ENCODE measurements at regions not wholly inside any gene's neighbourhood (a gene's known extent, or its start where the extent isn't known, plus 50 kb on each side); places are given as distances from the start of the nearest gene placed in this dataset.

DNA sequence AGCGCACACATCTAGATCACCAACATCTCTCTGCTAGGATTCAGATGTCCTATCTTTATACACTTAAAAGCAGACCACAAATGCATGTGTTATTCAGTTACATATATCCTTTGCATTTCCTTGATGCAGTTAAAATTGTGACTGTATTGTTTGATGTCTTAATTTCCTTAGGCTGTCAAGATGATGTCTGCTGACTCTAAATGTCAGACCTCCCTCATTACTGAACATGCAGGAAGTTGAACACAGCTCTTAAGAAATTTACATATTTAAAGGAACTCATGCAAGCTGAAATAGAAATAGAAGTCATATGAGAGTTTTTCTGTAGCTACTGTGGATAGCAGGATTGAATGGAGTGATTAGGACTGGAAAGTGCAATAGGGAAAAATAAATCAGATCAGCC lies 336.5 kb upstream of the SEMA6A start:
- TF ChIP-seq, protein P1, sequence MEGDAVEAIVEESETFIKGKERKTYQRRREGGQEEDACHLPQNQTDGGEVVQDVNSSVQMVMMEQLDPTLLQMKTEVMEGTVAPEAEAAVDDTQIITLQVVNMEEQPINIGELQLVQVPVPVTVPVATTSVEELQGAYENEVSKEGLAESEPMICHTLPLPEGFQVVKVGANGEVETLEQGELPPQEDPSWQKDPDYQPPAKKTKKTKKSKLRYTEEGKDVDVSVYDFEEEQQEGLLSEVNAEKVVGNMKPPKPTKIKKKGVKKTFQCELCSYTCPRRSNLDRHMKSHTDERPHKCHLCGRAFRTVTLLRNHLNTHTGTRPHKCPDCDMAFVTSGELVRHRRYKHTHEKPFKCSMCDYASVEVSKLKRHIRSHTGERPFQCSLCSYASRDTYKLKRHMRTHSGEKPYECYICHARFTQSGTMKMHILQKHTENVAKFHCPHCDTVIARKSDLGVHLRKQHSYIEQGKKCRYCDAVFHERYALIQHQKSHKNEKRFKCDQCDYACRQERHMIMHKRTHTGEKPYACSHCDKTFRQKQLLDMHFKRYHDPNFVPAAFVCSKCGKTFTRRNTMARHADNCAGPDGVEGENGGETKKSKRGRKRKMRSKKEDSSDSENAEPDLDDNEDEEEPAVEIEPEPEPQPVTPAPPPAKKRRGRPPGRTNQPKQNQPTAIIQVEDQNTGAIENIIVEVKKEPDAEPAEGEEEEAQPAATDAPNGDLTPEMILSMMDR (IDR thresholded peaks at IDR 0.05), result no peak
- TF ChIP-seq POLR2A (IDR thresholded peaks at IDR 0.05), result no peak

All from Peyer's patch (tissue), 4 donors.